NCI-H146 (cell line): ENCODE measurements at regions not wholly inside any gene's neighbourhood (a gene's known extent, or its start where the extent isn't known, plus 50 kb on each side); places are given as distances from the start of the nearest gene placed in this dataset.
A peak's percentile ranks its signal among the peaks of the same experiment; 100 is the strongest.
"Not testable (repeated sequence)": the region's sequence is repeated elsewhere in the genome, so short reads cannot be mapped to it uniquely, and the experiment has no call there.

Source experiments
- DNase-seq: peaks from one replicate; lab custom pipeline; 2025; lab: John Stamatoyannopoulos, UW

- no peak for DNase-seq
These were observed 435.5 kb downstream of the DTWD2 start for GRCh38 chr5:118552731-118553360.

- DNase-seq, result no peak
These were observed 436.2 kb downstream of the DTWD2 start for GRCh38 chr5:118552146-118552545.

GRCh38 chr5:118551716-118552115 lies 436.6 kb downstream of the DTWD2 start:
- DNase-seq, result no peak

- DNase-seq, result no peak
These were observed 437.3 kb downstream of the DTWD2 start for GRCh38 chr5:118551031-118551430.

- DNase-seq, result peak; percentile 58
These were observed 439.3 kb downstream of the DTWD2 start for GRCh38 chr5:118548761-118549720.

- DNase-seq, result no peak
These were observed 442.9 kb downstream of the DTWD2 start for GRCh38 chr5:118545470-118545869.

GRCh38 chr5:118544887-118545449 lies 443.4 kb downstream of the DTWD2 start:
- DNase-seq, result no peak

- no peak for DNase-seq
These were observed 454.4 kb downstream of the DTWD2 start for GRCh38 chr5:118533923-118534322.

GRCh38 chr5:118533156-118533555 lies 455.2 kb downstream of the DTWD2 start:
- no peak for DNase-seq

GRCh38 chr5:118531276-118531675 lies 457.1 kb downstream of the DTWD2 start:
- no peak for DNase-seq

GRCh38 chr5:118529361-118530144 lies 458.8 kb downstream of the DTWD2 start:
- peak; percentile 8 for DNase-seq

- no peak for DNase-seq
These were observed 465.7 kb downstream of the DTWD2 start for GRCh38 chr5:118522626-118523025.

GRCh38 chr5:118520771-118521415 lies 467.5 kb downstream of the DTWD2 start:
- DNase-seq, result no peak

GRCh38 chr5:118519466-118519865 lies 468.9 kb downstream of the DTWD2 start:
- DNase-seq, result no peak

GRCh38 chr5:118518720-118519119 lies 469.6 kb downstream of the DTWD2 start:
- DNase-seq, result no peak

GRCh38 chr5:118511846-118512245 lies 476.5 kb downstream of the DTWD2 start:
- DNase-seq, result no peak

- DNase-seq, result no peak
These were observed 482.0 kb downstream of the DTWD2 start for GRCh38 chr5:118506217-118506852.

- DNase-seq, result not testable (repeated sequence)
These were observed 486.1 kb downstream of the DTWD2 start for GRCh38 chr5:118502232-118502631.

GRCh38 chr5:118491351-118491750 lies 497.0 kb downstream of the DTWD2 start:
- DNase-seq, result peak; percentile 26

- DNase-seq, result no peak
These were observed 501.6 kb downstream of the DTWD2 start for GRCh38 chr5:118486647-118487225.

GRCh38 chr5:118479285-118479684 lies 509.1 kb downstream of the DTWD2 start:
- DNase-seq, result no peak
